ENCODE measurements at regions not wholly inside any gene's neighbourhood (a gene's known extent, or its start where the extent isn't known, plus 50 kb on each side); places are given as distances from the start of the nearest gene placed in this dataset.

DNA sequence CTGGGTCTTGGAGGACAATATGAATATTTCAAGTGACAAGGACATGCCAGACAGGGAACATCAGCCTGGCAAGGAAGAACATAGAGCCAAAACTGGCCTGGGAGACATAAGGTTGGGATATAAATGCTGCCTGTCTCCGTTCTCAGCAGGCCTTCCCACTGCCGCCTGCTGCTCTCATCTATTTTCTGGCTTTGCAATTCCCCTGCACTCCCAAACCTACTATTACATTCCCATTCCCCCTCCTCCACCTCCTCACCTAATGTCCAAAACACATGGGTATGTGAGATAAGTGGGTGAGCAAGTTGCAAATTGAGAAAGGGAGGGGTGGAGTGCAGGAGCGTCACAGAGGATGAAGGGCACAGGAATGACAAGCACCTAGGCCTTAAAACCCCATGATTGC lies 244.3 kb upstream of the CDH8 start:
- TF ChIP-seq, protein P1, sequence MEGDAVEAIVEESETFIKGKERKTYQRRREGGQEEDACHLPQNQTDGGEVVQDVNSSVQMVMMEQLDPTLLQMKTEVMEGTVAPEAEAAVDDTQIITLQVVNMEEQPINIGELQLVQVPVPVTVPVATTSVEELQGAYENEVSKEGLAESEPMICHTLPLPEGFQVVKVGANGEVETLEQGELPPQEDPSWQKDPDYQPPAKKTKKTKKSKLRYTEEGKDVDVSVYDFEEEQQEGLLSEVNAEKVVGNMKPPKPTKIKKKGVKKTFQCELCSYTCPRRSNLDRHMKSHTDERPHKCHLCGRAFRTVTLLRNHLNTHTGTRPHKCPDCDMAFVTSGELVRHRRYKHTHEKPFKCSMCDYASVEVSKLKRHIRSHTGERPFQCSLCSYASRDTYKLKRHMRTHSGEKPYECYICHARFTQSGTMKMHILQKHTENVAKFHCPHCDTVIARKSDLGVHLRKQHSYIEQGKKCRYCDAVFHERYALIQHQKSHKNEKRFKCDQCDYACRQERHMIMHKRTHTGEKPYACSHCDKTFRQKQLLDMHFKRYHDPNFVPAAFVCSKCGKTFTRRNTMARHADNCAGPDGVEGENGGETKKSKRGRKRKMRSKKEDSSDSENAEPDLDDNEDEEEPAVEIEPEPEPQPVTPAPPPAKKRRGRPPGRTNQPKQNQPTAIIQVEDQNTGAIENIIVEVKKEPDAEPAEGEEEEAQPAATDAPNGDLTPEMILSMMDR (IDR thresholded peaks at IDR 0.05; ENCODE audit: low read depth, low read length) = no peak
- TF ChIP-seq POLR2A (IDR thresholded peaks at IDR 0.05; ENCODE audit: extremely low read depth, insufficient read length) = no peak
